HFFc6 (cell line): ENCODE measurements at regions not wholly inside any gene's neighbourhood (a gene's known extent, or its start where the extent isn't known, plus 50 kb on each side); places are given as distances from the start of the nearest gene placed in this dataset.

ENCODE experiments used
- DNase-seq: peaks from one replicate; pipeline ENCODE4 v3.0.0-alpha.2; 2018
- H3K27ac Mint-ChIP-seq: 2 replicates; pipeline ENCODE4 v1.8.0; 2020; ENCODE audit warnings: mild to moderate bottlenecking, mixed read lengths
- H3K27me3 Mint-ChIP-seq: 2 replicates; pipeline ENCODE4 v1.8.0; 2021; ENCODE audit warnings: mild to moderate bottlenecking, moderate library complexity, mixed read lengths; ENCODE audit not compliant: insufficient read depth
- H3K36me3 Mint-ChIP-seq: 2 replicates; pipeline ENCODE4 v1.8.0; 2021; ENCODE audit warnings: low read depth, mixed read lengths
- H3K4me1 Mint-ChIP-seq: 2 replicates; pipeline ENCODE4 v1.8.0; 2020; ENCODE audit warnings: low read depth, mixed read lengths
- H3K4me3 Mint-ChIP-seq: 2 replicates; pipeline ENCODE4 v1.8.0; 2020; ENCODE audit warnings: mild to moderate bottlenecking, moderate library complexity, mixed read lengths
- H3K9me3 Mint-ChIP-seq: 2 replicates; pipeline ENCODE4 v1.8.0; 2020; ENCODE audit warnings: mild to moderate bottlenecking, mixed read lengths
- TF ChIP-seq, protein P1 (sequence below): fragments of 200-600 bp; sonication (generic); IDR thresholded peaks from 2 replicates; pipeline ENCODE4 v1.5.0; 2021; ENCODE audit warnings: antibody characterized with exemption, mild to moderate bottlenecking

- Mint-ChIP-seq H3K4me3 (no peak overlapping the region), H3K27me3 (peaks cover 2% of the 10 kb centered on the region; the same call in 1 of the 2 replicates), H3K27ac (no peak overlapping the region), H3K9me3 (no peaks in the 10 kb centered on the region), H3K36me3 (no peaks in the 10 kb centered on the region), H3K4me1 (no peaks in the 10 kb centered on the region)
- DNase-seq = no peak
- TF ChIP-seq, protein P1, sequence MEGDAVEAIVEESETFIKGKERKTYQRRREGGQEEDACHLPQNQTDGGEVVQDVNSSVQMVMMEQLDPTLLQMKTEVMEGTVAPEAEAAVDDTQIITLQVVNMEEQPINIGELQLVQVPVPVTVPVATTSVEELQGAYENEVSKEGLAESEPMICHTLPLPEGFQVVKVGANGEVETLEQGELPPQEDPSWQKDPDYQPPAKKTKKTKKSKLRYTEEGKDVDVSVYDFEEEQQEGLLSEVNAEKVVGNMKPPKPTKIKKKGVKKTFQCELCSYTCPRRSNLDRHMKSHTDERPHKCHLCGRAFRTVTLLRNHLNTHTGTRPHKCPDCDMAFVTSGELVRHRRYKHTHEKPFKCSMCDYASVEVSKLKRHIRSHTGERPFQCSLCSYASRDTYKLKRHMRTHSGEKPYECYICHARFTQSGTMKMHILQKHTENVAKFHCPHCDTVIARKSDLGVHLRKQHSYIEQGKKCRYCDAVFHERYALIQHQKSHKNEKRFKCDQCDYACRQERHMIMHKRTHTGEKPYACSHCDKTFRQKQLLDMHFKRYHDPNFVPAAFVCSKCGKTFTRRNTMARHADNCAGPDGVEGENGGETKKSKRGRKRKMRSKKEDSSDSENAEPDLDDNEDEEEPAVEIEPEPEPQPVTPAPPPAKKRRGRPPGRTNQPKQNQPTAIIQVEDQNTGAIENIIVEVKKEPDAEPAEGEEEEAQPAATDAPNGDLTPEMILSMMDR = no peak
Observed at GRCh38 chr1:99152132-99152531, 112.2 kb upstream of the PLPPR4 start.

GRCh38 chr1:99163671-99164070, 100.6 kb upstream of the PLPPR4 start:
- Mint-ChIP-seq H3K36me3 (no peaks in the 10 kb centered on the region), H3K9me3 (no peaks in the 10 kb centered on the region), H3K27me3 (peaks cover 14% of the 10 kb centered on the region), H3K4me1 (no peaks in the 10 kb centered on the region), H3K4me3 (no peak overlapping the region), H3K27ac (no peak overlapping the region)
- DNase-seq = no peak
- TF ChIP-seq, protein P1 = no peak

DNA sequence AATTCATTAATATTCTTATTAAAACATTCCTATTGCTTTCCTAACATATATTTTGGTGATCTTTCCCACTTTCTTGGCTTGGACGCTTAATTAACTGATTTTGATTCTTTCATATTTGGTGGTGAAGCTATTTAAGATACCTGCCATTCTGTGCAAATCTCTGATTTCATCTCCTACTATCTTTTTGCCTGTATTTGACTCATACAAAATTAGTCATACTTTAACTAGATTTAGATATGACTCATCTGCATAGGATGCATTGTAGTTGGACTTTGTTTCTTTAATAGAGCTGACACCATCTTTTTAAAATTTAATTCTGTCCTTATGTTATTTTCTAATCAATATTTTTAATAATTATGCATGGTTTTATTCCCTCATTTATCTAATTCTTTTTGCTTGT, 93.8 kb upstream of the PLPPR4 start:
- Mint-ChIP-seq H3K36me3 (no peaks in the 10 kb centered on the region), H3K27me3 (no peaks in the 10 kb centered on the region; the same call in 1 of the 2 replicates), H3K4me3 (no peak overlapping the region; the same call in 1 of the 2 replicates), H3K27ac (no peak overlapping the region), H3K9me3 (no peaks in the 10 kb centered on the region), H3K4me1 (peaks cover 39% of the 10 kb centered on the region)
- peak; percentile 48 for DNase-seq
- TF ChIP-seq, protein P1 = no peak

DNA sequence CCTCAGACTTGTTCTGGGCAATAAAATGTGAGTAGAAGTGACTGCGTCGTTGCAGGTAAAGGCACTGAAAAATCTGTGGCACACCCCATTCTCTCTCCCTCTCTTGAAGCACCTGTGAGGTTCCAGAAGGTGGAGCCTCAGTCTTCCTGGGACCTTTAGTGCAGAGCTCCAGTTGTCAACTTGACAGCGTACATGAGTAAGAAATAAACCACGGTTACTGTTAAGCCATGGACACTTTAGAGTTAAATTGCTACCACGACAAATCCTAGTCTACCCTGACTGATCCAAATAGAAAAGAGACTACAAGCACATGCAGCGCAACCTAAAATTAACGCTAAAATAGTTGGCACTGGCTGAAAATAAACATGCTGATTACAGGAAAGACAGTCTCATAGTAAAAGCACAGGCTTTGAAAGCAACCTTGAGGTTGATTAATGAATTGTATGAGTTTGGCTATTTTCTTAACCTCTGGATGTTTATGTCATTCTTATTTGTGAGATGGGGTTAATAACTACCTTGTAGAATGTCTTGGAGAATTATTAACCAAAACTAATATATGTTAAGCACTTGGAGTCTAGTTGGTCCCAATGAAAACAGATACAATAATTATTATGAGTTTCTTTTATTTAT, 93.0 kb upstream of the PLPPR4 start:
- H3K4me1 Mint-ChIP-seq = peaks cover 39% of the 10 kb centered on the region
- H3K27ac Mint-ChIP-seq = no peak overlapping the region
- no peaks in the 10 kb centered on the region; the same call in 1 of the 2 replicates for H3K27me3 Mint-ChIP-seq
- H3K9me3 Mint-ChIP-seq = no peaks in the 10 kb centered on the region
- TF ChIP-seq, protein P1 = no peak
- H3K4me3 Mint-ChIP-seq = no peak overlapping the region
- H3K36me3 Mint-ChIP-seq = no peaks in the 10 kb centered on the region
- no peak for DNase-seq

- Mint-ChIP-seq H3K36me3 (no peaks in the 10 kb centered on the region), H3K27ac (peak overlapping the region; percentile 46; the same call in 1 of the 2 replicates), H3K4me3 (no peak overlapping the region), H3K4me1 (peaks cover 44% of the 10 kb centered on the region), H3K27me3 (peaks cover 3% of the 10 kb centered on the region; the same call in 1 of the 2 replicates), H3K9me3 (no peaks in the 10 kb centered on the region)
- TF ChIP-seq, protein P1 = no peak
- peak; percentile 54 for DNase-seq
Observed at GRCh38 chr1:99173282-99173681, 91.0 kb upstream of the PLPPR4 start.
